GM18505 (cell line): ENCODE measurements at regions not wholly inside any gene's neighbourhood (a gene's known extent, or its start where the extent isn't known, plus 50 kb on each side); places are given as distances from the start of the nearest gene placed in this dataset.

Experiments
- ATAC-seq: cut with Tn5 transposase; IDR thresholded peaks from one replicate; pipeline ENCODE4 v1.9.1; 2021; ENCODE audit not compliant: unreplicated experiment
- POLR2A ChIP-seq: IDR thresholded peaks from 4 replicates; pipeline ENCODE4 v1.6.1; 2011; ENCODE audit warnings: borderline replicate concordance; ENCODE audit not compliant: insufficient read depth, insufficient read length; ENCODE audit errors: extremely low read depth

DNA sequence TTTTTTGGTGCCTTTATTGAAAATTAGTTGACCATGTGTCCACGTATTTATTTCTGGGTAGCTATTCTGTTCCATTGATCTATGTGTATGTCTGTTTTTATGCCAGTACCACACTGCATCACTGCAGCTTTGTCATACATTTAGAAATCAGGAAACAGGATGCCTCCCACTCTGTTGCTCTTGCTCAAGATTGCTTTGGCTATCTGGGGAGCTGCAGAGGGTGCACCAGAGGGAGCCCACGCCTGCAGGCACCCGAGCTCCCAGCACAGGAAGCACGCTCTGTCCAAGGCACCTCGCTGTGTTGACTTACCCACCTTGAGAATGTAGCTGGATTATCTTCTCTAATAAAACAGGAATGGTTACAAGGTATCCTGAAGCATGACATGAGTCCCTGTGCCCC lies 301.7 kb downstream of the TCERG1L start:
- TF ChIP-seq POLR2A, result no peak
- no peak for ATAC-seq

DNA sequence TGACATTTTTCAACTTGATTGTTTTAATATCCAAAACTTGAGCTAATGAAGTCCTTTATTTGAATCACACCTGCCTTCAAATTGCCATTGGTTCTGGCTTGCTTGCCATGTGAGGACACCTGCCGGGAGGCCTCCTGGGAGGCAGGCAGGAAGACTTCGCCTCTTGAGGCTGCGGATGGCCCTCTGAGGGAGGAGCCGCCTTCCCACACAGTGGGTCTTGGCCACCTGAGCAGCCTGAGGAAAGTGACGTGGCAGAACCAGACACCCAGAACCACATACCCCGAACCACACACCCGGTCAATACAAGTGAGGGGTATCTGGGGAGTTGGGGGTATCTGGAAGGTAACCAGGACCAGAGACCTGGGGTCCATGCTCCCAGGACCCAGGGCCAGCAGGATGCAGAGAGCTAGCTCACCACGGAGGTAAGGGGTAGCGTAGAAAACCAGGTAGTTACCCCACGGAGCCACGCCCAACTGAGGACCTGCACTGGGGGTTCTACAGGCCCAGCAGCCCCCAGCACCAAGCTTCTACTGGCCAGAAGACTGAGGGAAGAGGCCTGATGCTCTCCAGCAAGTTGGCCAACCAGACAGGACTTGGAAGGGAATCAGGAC lies 300.5 kb downstream of the TCERG1L start:
- TF ChIP-seq POLR2A, result no peak
- ATAC-seq, result no peak

DNA sequence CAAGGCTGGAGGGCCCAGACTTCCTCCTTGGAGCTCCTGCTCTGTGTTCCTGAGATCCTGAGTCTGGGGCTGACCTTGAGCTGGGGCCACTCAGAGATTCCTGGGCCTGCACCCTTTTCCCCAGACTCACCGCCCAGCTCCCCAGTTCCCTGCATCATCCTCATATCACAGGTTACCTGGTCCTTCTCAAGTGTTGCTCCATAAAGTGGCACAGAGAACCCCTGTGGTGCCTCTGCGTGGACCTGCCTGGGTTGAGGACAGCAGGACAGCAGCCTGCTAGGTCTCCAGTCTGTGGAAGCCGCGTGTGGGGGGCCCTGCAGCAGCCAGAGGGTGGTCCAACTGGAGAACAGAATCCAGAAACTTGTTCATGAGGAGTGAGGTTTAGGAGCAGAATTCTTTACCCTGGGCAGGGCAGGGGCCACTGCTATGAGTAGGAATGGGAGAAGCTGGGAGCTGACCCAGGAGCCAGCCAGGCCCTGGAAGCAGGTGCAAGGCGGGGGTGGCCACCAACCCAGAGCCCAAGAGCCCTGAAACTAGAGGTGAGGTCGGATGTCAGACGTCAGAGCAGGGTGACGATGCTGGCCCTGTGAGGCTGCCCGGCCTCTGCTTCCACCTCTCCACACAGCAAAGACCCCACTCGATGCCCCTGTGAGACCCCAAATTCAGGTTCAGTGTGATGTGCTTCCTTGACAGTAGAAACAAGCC lies 299.4 kb downstream of the TCERG1L start:
- TF ChIP-seq POLR2A, result no peak

DNA sequence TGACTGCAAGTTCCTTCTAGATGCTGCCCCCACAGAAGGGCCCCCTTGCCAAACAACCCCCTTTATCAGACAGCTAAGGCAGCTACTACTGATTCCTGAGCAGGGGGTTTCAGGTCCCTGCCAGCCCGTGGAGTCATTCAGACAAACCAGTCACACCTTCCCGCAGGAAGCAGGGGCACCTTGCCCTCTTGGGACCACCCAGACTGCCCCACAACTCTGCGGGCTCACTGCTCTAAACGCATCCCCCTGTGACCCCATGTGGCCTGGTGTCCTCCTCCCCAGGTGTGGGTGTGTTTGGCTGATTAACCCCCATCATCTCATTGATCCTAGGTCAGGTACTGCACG lies 298.9 kb downstream of the TCERG1L start:
- no peak for ATAC-seq
- TF ChIP-seq POLR2A, result no peak

More for the DNA sequence above, 299.4 kb downstream of the TCERG1L start:
- no peak for ATAC-seq

DNA sequence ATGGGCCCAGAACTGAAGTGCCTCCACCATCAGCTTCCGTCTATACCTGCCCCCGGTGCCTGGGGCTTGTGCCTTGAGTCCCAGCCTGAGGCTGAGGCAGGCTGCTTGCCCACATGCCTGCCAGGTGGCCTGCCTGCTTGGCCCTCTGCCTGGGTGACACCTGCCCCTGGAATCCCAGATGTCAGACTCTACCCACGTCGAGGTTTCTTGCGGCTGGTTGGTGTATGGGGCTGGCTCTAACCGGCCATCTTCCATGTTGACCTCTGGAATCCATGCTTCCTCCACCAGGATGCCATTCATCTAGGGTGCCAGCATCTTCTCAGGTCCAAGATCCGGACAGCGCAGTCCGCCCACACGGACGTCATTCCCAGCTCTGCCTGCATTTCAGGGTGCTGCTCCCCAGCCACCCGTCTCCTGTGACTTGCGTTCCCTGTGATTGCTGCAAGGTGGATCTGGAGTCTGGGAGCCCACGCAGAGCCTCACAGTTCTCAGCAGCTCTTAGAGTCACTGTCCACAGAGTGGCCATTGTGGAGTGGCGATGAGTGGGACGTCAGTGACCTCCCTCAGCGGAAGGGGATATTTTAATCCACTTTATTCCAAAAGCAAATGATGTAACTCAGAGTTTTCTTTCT lies 298.1 kb downstream of the TCERG1L start:
- ATAC-seq, result no peak
- no peak for TF ChIP-seq POLR2A

DNA sequence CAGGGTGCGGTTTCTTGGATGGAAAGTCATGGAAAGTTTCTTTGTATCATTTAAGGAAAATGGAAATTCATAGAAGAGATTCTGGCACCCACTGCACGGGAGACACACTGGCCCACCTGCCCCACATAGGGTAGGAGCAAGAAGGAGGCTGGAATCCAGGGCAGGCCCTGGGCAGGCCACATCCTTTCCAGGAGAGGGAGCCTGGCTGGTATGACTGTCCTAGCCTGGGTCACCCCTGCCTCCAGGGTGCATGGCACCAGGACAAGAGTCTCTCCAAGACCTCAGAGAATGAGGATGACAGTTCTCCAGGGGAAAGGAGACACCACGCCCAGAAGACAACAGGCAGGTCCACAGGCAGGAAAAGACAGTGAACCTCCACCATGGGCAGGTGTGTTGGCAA lies 297.2 kb downstream of the TCERG1L start:
- ATAC-seq, result no peak
- no peak for TF ChIP-seq POLR2A

DNA sequence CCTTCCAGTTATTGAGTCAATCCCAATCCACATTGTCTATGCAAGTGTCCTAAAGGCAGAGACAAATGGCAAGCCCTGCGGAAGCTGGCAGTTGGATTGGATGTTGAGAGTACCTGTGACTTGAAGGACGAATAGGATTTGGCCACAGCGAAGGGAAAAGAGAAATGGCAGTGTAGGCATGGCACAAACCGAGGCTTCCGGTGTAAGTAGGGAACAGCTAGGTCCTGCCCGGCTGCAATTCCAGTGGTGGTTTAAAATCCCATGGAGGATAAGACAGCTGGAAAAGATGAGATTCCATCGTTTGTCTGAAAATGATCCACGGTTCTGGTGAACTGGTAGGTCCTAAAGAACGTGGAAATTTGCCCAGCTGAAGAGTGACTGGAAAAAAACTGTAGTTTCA lies 296.2 kb downstream of the TCERG1L start:
- TF ChIP-seq POLR2A, result no peak
- ATAC-seq, result no peak

DNA sequence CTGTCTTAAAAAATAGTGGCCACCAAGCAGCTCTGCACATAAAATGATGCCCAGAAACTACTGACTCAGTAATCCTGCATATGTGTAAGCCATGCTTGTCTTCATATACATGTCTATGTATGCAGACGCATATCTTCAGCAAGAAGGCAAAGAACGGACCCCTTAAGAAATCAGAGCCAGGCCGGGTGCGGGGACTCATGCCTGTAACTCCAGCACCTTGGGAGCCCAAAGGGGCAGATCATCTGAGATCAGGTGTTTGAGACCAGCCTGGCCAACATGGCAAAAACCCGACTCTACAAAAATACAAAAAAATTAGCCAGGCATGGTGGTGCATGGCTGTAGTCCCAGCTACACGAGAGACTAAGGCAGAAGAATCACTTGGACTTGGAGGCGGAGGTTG lies 295.0 kb downstream of the TCERG1L start:
- no peak for TF ChIP-seq POLR2A
- no peak for ATAC-seq

DNA sequence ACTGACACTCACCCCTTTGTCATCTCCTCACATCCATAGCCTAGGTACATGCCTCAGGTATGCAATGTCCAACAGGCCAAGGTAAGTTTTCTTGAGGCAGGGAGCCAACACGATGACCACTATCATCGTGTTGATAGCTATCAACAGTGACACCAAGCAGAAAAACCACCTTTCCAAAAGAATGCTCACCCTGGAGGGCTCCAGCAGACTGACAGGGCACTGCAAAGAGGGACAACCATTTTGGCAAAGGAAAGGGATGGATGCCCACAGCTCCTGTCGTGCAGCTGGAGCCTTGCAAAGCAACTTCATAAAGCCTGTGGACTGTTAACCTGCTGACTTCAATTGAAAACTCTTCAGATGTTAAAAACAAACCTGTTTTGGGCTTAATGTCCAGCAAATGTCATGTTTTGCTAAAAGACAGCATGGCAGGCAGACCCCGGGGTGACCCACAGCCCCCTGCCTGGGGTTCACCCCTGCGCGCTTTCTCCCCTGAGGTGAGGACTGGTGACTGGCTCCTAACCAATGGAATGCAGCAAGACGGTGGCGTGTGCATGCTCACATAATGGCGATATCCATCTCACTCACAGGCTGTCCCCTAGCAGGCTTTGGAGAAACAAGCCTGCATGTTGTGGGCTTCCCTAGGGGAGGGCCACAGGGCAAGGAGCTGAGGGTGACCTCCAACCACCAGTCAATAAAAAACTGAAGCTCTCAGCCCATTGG lies 293.8 kb downstream of the TCERG1L start:
- no peak for TF ChIP-seq POLR2A
- ATAC-seq, result no peak

DNA sequence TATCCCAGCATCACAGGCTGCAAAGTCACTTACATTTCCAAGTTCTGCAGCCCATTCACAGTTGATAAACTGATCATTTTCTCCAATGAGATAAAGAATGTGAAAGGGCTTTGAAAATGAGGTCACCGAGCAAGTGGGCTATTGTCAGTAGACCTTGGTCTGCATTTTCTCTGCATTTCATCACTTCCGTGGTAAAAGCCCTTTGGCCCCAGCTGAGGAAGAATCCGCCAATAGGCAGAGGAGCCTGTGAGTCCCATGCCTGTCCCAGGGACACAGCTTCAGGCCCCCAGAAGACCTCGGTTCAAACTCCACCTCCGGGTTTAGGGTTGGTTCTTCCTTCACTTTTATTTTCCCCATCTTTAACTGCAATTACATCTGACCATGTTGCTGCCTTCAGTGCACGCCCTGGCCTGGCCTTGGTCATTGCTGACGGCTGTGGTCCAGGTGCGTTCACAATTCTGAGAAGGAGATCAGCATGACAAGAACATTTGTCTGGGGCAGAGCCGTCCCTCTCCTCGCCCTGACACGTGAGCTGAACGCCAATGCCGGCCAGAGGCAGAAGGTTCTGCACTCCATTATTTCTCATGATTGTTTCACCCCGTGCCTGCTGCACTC lies 292.5 kb downstream of the TCERG1L start:
- ATAC-seq, result no peak
- TF ChIP-seq POLR2A, result no peak

DNA sequence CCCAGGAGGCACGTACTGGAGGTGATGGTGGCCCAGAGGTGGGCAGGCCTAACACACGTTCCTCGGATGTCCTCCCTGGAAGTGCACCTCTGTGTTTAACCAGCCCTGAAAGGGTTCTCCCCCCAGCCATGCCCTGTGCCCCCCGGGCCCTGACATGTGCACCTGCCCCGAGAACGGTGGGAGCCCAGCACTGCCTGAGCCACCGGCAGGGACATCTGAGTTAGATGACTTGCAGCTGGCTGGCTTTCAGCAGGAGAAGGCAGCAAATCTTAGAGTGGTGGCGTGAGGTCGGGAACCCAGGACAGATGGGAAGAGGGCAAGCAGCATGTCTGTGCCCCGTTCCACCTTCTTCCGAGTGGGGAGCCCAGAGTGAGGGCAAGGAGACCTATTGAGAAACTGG lies 291.8 kb downstream of the TCERG1L start:
- no peak for TF ChIP-seq POLR2A
- no peak for ATAC-seq

DNA sequence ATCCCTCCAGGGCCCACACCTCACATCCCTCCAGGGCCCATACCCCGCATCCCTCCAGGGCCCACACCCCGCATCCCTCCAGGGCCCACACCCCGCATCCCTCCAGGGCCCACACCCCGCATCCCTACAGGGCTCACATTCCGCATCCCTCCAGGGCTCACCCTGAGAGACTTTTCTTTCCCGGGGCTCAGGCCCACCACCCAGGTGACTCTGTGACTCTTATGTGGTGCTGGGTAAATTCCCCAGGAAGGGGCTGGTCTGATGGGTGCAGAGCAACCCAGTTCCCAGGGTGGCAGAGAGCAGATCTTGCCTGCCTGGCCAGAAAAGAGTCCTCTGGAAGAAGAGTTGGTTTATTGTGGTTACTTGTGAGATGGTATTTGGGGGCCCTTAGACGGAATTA lies 290.7 kb downstream of the TCERG1L start:
- TF ChIP-seq POLR2A, result no peak
- ATAC-seq, result no peak

DNA sequence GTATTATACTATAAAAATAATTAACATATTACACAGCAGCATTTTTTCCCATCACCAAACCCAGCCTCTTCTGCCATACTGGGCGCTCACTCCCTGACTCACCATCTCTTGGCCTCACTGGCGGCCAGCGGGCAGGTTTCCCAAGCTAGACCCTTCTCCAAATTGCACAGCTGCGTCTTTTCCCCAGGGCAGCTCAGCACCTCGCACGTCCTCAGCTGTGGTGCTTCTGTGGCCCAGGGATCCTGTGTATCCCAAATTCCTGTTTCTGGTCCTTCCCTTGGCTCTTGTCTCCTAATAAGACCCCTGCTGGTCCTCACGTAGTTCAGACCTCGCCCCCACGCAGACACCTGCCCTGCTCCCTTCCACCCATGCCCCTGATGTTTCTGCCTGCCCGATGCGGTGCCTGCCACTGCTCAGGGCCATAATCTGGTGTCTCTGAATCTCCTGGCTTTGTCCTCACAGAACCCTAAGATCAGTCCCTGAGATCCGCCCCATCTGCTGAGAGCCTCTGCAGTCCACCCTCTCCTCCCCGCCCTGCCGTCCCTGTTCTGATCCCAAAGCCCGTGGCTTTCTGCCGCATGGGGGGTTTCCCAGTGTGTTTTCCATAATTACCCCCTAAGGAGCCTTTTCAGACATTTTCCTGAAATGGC lies 290.1 kb downstream of the TCERG1L start:
- no peak for ATAC-seq
- no peak for TF ChIP-seq POLR2A
